BE2C (cell line): ENCODE measurements at regions not wholly inside any gene's neighbourhood (a gene's known extent, or its start where the extent isn't known, plus 50 kb on each side); places are given as distances from the start of the nearest gene placed in this dataset.

Experiments
- DNase-seq: peaks from one replicate; pipeline ENCODE4 v3.0.0-alpha.2; 2020
- H3K27me3 ChIP-seq: fragments of 250-450 bp; sonication (Bioruptor Pico); 2 replicates; pipeline ENCODE4 v1.5.1; 2020; ENCODE audit warnings: mild to moderate bottlenecking
- H3K36me3 ChIP-seq: fragments of 250-450 bp; sonication (Bioruptor Pico); 2 replicates; pipeline ENCODE4 v1.5.1; 2020; ENCODE audit warnings: mild to moderate bottlenecking
- H3K4me1 ChIP-seq: fragments of 250-450 bp; sonication (Bioruptor Pico); 2 replicates; pipeline ENCODE4 v1.5.1; 2020
- H3K4me3 ChIP-seq: 2 replicates; pipeline ENCODE4 v1.5.1; 2011; ENCODE audit warnings: low read depth, low read length
- H3K9me3 ChIP-seq: fragments of 250-450 bp; sonication (Bioruptor Pico); 2 replicates; pipeline ENCODE4 v1.5.1; 2020
- CTCF ChIP-seq: IDR thresholded peaks from 2 replicates; pipeline ENCODE4 v1.5.1; 2012; ENCODE audit warnings: mild to moderate bottlenecking, low read depth, low read length

GRCh38 chr12:107486140-107486892 lies 199.3 kb upstream of the PWP1 start:
- Histone ChIP-seq H3K4me1 (no peaks in the 10 kb centered on the region), H3K4me3 (no peak overlapping the region), H3K27me3 (no peaks in the 10 kb centered on the region), H3K9me3 (no peaks in the 10 kb centered on the region), H3K36me3 (no peaks in the 10 kb centered on the region)
- no peak for TF ChIP-seq CTCF
- DNase-seq = no peak

- no peak for DNase-seq
- H3K4me1 ChIP-seq = no peaks in the 10 kb centered on the region
- H3K4me3 ChIP-seq = no peak overlapping the region
- no peaks in the 10 kb centered on the region for H3K9me3 ChIP-seq
- H3K36me3 ChIP-seq = no peaks in the 10 kb centered on the region
- TF ChIP-seq CTCF = no peak
- no peaks in the 10 kb centered on the region for H3K27me3 ChIP-seq
Measured at GRCh38 chr12:107487011-107487680, 198.5 kb upstream of the PWP1 start.

- Histone ChIP-seq H3K4me1 (no peaks in the 10 kb centered on the region), H3K4me3 (no peak overlapping the region), H3K27me3 (no peaks in the 10 kb centered on the region), H3K36me3 (no peaks in the 10 kb centered on the region), H3K9me3 (no peaks in the 10 kb centered on the region)
- no peak for DNase-seq
- TF ChIP-seq CTCF = no peak
Measured at GRCh38 chr12:107488666-107489065, 196.9 kb upstream of the PWP1 start.

- H3K4me1 ChIP-seq = no peaks in the 10 kb centered on the region
- no peaks in the 10 kb centered on the region for H3K36me3 ChIP-seq
- no peak for DNase-seq
- no peaks in the 10 kb centered on the region for H3K27me3 ChIP-seq
- no peak for TF ChIP-seq CTCF
- no peaks in the 10 kb centered on the region for H3K9me3 ChIP-seq
- no peak overlapping the region for H3K4me3 ChIP-seq
Measured at GRCh38 chr12:107490010-107490409, 195.6 kb upstream of the PWP1 start.

GRCh38 chr12:107491856-107492255 lies 193.7 kb upstream of the PWP1 start:
- Histone ChIP-seq H3K9me3 (no peaks in the 10 kb centered on the region), H3K4me1 (no peaks in the 10 kb centered on the region), H3K36me3 (no peaks in the 10 kb centered on the region), H3K4me3 (no peak overlapping the region), H3K27me3 (no peaks in the 10 kb centered on the region)
- no peak for TF ChIP-seq CTCF
- DNase-seq = no peak
